ENCODE measurements at regions not wholly inside any gene's neighbourhood (a gene's known extent, or its start where the extent isn't known, plus 50 kb on each side); places are given as distances from the start of the nearest gene placed in this dataset.
A peak's percentile ranks its signal among the peaks of the same experiment; 100 is the strongest.

DNA sequence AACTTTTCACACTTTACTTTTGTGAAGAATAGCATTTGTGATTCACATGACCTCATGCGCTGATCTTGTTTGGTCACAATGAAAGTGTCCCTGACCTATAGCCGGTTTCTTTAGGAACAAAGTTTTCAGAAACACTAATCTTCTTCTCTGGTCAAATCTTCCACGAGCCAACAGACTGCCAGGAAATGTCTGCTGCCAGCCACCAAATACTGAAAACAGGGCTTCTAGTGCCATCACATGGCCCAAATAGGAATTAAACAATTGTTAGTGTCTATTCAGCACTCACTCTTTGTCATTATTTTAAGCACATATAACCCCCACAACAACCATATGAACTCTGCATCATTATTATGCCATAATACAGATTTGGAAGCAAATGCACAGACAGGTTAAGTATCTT is 286.5 kb upstream of the SYT4 start:
- H3K36me3 ChIP-seq (ENCODE audit: control insufficient read depth in 3 of 3, insufficient read depth in 2 of 3, low read depth in 1 of 3, low read length in 3 of 3) = no peaks in the 10 kb centered on the region
- no peaks in the 10 kb centered on the region for H3K4me1 ChIP-seq (ENCODE audit: control insufficient read depth in 3 of 3, insufficient read depth in 2 of 3, low read depth in 1 of 3, low read length in 2 of 3)
- peak; percentile 13 to 26 for DNase-seq
- H3K9me3 ChIP-seq (ENCODE audit: control insufficient read depth in 2 of 2, insufficient read depth in 1 of 2, low read depth in 1 of 2, low read length in 1 of 2) = no peaks in the 10 kb centered on the region
- H3K27me3 ChIP-seq (ENCODE audit: control insufficient read depth in 3 of 3, insufficient read depth in 3 of 3, low read length in 3 of 3) = peaks cover 0 to 2% (median 0%) of the 10 kb centered on the region in 3 donors
- FAIRE-seq = no peak
- H3K27ac ChIP-seq (ENCODE audit: low read depth in 1 of 3, low read length in 2 of 3) = no peak overlapping the region
- H3K4me3 ChIP-seq (ENCODE audit: low read depth in 1 of 3, low read length in 3 of 3) = no peak overlapping the region
- 13 to 33% (median 22%) methylated on average over 3 of the region's 3 CpGs for WGBS, 3 donors

DNA sequence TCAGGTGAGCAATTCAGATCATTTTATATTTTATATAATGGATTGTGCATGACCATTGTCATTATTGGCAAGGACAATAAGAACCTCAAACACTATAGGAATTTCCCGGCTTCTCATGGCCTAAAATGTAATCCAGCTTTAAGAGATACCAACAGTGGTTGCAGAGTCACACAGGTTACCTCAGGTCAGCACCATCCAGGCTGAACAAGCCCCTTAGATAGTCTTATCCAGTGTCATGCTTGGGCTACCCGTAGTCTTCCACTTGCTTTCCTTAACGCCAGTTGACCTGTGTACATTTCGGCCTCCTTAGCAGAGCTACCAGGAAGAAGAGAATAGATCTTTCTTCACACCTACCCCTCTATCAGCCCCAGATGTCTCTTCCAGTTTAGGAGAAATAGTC is 293.3 kb upstream of the SYT4 start:
- Histone ChIP-seq H3K4me1 (ENCODE audit: control insufficient read depth in 3 of 3, insufficient read depth in 2 of 3, low read depth in 1 of 3, low read length in 2 of 3) (no peaks in the 10 kb centered on the region), H3K4me3 (ENCODE audit: low read depth in 1 of 3, low read length in 3 of 3) (no peak overlapping the region), H3K27me3 (ENCODE audit: control insufficient read depth in 3 of 3, insufficient read depth in 3 of 3, low read length in 3 of 3) (no peaks in the 10 kb centered on the region), H3K27ac (ENCODE audit: low read depth in 1 of 3, low read length in 2 of 3) (no peak overlapping the region), H3K9me3 (ENCODE audit: control insufficient read depth in 2 of 2, insufficient read depth in 1 of 2, low read depth in 1 of 2, low read length in 1 of 2) (no peaks in the 10 kb centered on the region), H3K36me3 (ENCODE audit: control insufficient read depth in 3 of 3, insufficient read depth in 2 of 3, low read depth in 1 of 3, low read length in 3 of 3) (no peaks in the 10 kb centered on the region)
- no peak for DNase-seq
- no peak for FAIRE-seq
- 81 to 88% (median 82%) methylated on average over 4 of the region's 4 CpGs for WGBS, 3 donors

DNA sequence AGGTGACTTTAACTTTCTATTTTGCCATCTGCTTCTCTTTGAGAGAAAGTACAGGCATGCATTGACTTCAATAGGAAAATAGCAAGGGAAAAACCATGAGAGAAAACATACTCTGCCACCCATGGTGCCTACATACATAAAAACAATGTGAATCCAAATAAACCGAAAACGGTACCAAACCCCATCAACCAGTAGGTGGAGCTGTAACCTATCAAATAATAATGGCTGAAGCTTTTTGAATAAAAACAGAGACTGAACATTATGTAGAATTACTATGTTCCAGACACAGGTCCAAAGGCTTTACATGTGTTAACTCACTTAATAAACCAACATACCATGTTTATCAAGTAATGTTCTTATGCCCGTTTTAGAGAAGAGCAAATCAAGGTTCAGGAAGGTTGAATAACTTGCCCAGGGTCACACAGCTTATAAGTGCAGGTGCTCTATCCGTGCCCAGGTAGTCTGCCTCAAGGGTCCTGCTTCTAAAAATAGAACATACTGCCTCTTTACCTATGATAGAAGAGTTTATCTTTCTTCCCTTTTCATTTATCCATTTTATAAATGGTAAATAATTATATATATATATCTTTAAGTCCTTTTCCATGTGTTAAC is 293.9 kb upstream of the SYT4 start:
- Histone ChIP-seq H3K27me3 (ENCODE audit: control insufficient read depth in 3 of 3, insufficient read depth in 3 of 3, low read length in 3 of 3) (no peaks in the 10 kb centered on the region), H3K9me3 (ENCODE audit: control insufficient read depth in 2 of 2, insufficient read depth in 1 of 2, low read depth in 1 of 2, low read length in 1 of 2) (no peaks in the 10 kb centered on the region), H3K27ac (ENCODE audit: low read depth in 1 of 3, low read length in 2 of 3) (no peak overlapping the region), H3K4me3 (ENCODE audit: low read depth in 1 of 3, low read length in 3 of 3) (no peak overlapping the region), H3K4me1 (ENCODE audit: control insufficient read depth in 3 of 3, insufficient read depth in 2 of 3, low read depth in 1 of 3, low read length in 2 of 3) (no peaks in the 10 kb centered on the region), H3K36me3 (ENCODE audit: control insufficient read depth in 3 of 3, insufficient read depth in 2 of 3, low read depth in 1 of 3, low read length in 3 of 3) (no peaks in the 10 kb centered on the region)
- 21 to 29% (median 24%) methylated on average over 4 of the region's 4 CpGs for WGBS, 3 donors
- FAIRE-seq (no peak), DNase-seq (peak; percentile 39 to 56)

DNA sequence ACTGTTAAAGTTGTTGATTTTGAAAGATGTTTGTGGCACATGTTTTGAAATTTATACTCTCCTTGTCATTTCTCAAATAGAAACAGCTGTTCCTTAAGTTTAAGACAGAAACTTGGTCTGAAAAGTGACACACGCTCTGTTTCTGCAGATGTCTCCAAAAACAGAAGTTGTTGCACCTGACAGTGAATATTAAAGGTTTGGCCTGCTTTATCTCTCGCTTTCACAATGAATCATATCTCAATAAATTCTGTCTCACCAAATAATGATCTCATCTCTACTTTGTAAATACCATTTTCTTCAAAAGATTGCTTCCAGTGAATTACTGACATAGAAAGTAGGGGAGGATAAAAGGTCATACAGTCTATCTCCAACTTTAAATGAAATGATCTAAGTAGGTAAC is 294.9 kb upstream of the SYT4 start:
- H3K4me1 ChIP-seq (ENCODE audit: control insufficient read depth in 3 of 3, insufficient read depth in 2 of 3, low read depth in 1 of 3, low read length in 2 of 3) = no peaks in the 10 kb centered on the region
- 43 to 62% (median 57%) methylated on average over 2 of the region's 2 CpGs for WGBS, 3 donors
- DNase-seq (no peak), FAIRE-seq (no peak)
- H3K27ac ChIP-seq (ENCODE audit: low read depth in 1 of 3, low read length in 2 of 3) = no peak overlapping the region
- no peaks in the 10 kb centered on the region for H3K27me3 ChIP-seq (ENCODE audit: control insufficient read depth in 3 of 3, insufficient read depth in 3 of 3, low read length in 3 of 3)
- H3K4me3 ChIP-seq (ENCODE audit: low read depth in 1 of 3, low read length in 3 of 3) = no peak overlapping the region
- no peaks in the 10 kb centered on the region for H3K36me3 ChIP-seq (ENCODE audit: control insufficient read depth in 3 of 3, insufficient read depth in 2 of 3, low read depth in 1 of 3, low read length in 3 of 3)
- H3K9me3 ChIP-seq (ENCODE audit: control insufficient read depth in 2 of 2, insufficient read depth in 1 of 2, low read depth in 1 of 2, low read length in 1 of 2) = no peaks in the 10 kb centered on the region

- no peaks in the 10 kb centered on the region for H3K36me3 ChIP-seq (ENCODE audit: control insufficient read depth in 3 of 3, insufficient read depth in 2 of 3, low read depth in 1 of 3, low read length in 3 of 3)
- WGBS, 3 donors = 34 to 45% (median 45%) methylated on average over 3 of the region's 3 CpGs
- H3K27me3 ChIP-seq (ENCODE audit: control insufficient read depth in 3 of 3, insufficient read depth in 3 of 3, low read length in 3 of 3) = peaks cover 0 to 5% (median 0%) of the 10 kb centered on the region in 3 donors
- H3K4me3 ChIP-seq (ENCODE audit: low read depth in 1 of 3, low read length in 3 of 3) = no peak overlapping the region
- no peak overlapping the region for H3K27ac ChIP-seq (ENCODE audit: low read depth in 1 of 3, low read length in 2 of 3)
- FAIRE-seq (no peak), DNase-seq (no peak)
- H3K9me3 ChIP-seq (ENCODE audit: control insufficient read depth in 2 of 2, insufficient read depth in 1 of 2, low read depth in 1 of 2, low read length in 1 of 2) = no peaks in the 10 kb centered on the region
- no peaks in the 10 kb centered on the region for H3K4me1 ChIP-seq (ENCODE audit: control insufficient read depth in 3 of 3, insufficient read depth in 2 of 3, low read depth in 1 of 3, low read length in 2 of 3)
Observed at GRCh38 chr18:43574974-43575373, 297.7 kb upstream of the SYT4 start.

DNA sequence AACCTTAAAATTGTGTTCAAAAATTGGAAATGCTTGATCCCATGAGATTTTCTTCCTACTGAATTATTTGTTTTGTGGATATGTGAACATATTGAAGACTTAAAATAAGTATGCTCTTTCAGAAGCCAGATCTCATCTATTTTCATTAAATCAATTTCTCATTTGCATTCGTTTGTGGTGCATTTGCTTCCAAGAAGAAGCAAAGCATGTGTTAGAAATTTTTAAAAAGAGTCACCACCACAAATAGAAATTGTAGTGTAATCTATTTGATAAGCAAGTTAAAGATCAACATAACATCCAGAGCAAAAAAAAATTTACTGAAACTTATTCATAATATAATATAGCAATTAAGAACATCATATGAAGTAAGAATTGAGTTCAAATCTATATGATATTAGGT is 300.9 kb upstream of the SYT4 start:
- FAIRE-seq (no peak), DNase-seq (no peak)
- Histone ChIP-seq H3K9me3 (ENCODE audit: control insufficient read depth in 2 of 2, insufficient read depth in 1 of 2, low read depth in 1 of 2, low read length in 1 of 2) (no peaks in the 10 kb centered on the region), H3K27ac (ENCODE audit: low read depth in 1 of 3, low read length in 2 of 3) (no peak overlapping the region), H3K4me3 (ENCODE audit: low read depth in 1 of 3, low read length in 3 of 3) (no peak overlapping the region), H3K27me3 (ENCODE audit: control insufficient read depth in 3 of 3, insufficient read depth in 3 of 3, low read length in 3 of 3) (peaks cover 0 to 5% (median 0%) of the 10 kb centered on the region in 3 donors), H3K4me1 (ENCODE audit: control insufficient read depth in 3 of 3, insufficient read depth in 2 of 3, low read depth in 1 of 3, low read length in 2 of 3) (no peaks in the 10 kb centered on the region), H3K36me3 (ENCODE audit: control insufficient read depth in 3 of 3, insufficient read depth in 2 of 3, low read depth in 1 of 3, low read length in 3 of 3) (no peaks in the 10 kb centered on the region)
- WGBS, 3 donors = 72 to 81% (median 73%) methylated on average over 1 of the region's 1 CpG

GRCh38 chr18:43578706-43579105 is 301.4 kb upstream of the SYT4 start:
- no peaks in the 10 kb centered on the region for H3K36me3 ChIP-seq (ENCODE audit: control insufficient read depth in 3 of 3, insufficient read depth in 2 of 3, low read depth in 1 of 3, low read length in 3 of 3)
- H3K27ac ChIP-seq (ENCODE audit: low read depth in 1 of 3, low read length in 2 of 3) = no peak overlapping the region
- FAIRE-seq (no peak), DNase-seq (no peak)
- peaks cover 0 to 5% (median 0%) of the 10 kb centered on the region in 3 donors for H3K27me3 ChIP-seq (ENCODE audit: control insufficient read depth in 3 of 3, insufficient read depth in 3 of 3, low read length in 3 of 3)
- H3K4me1 ChIP-seq (ENCODE audit: control insufficient read depth in 3 of 3, insufficient read depth in 2 of 3, low read depth in 1 of 3, low read length in 2 of 3) = no peaks in the 10 kb centered on the region
- 29 to 64% (median 52%) methylated on average over 4 of the region's 4 CpGs for WGBS, 3 donors
- H3K4me3 ChIP-seq (ENCODE audit: low read depth in 1 of 3, low read length in 3 of 3) = no peak overlapping the region
- no peaks in the 10 kb centered on the region for H3K9me3 ChIP-seq (ENCODE audit: control insufficient read depth in 2 of 2, insufficient read depth in 1 of 2, low read depth in 1 of 2, low read length in 1 of 2)

DNA sequence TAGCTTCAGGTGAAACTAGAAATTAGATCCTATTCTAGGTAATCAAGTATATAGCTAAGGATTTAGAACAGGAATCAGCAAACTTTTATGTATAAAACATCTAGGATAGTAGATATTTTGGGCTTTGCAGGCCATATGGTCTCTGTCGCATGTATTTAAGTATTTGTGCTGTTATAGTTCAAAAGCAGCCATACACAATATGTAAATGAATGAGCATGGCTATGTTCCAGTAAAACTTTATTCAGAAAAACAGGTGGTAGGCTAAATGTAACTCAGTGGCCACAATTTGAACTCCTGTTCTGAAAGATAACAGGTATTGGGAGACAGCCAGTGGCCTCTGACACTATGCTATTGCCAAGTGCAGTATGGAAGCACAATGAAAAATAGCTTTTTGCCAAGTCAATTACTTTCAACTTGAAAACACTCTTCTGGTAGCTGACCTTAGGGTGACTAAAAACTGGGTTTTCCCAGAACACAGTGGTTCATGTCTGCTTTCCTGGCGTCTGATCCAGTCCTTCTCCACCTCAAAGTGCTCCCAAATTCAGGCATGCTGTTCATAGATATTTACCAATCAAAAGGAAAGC is 304.7 kb upstream of the SYT4 start:
- Histone ChIP-seq H3K4me3 (ENCODE audit: low read depth in 1 of 3, low read length in 3 of 3) (no peak overlapping the region), H3K27me3 (ENCODE audit: control insufficient read depth in 3 of 3, insufficient read depth in 3 of 3, low read length in 3 of 3) (peaks cover 0 to 5% (median 0%) of the 10 kb centered on the region in 3 donors), H3K9me3 (ENCODE audit: control insufficient read depth in 2 of 2, insufficient read depth in 1 of 2, low read depth in 1 of 2, low read length in 1 of 2) (no peaks in the 10 kb centered on the region), H3K36me3 (ENCODE audit: control insufficient read depth in 3 of 3, insufficient read depth in 2 of 3, low read depth in 1 of 3, low read length in 3 of 3) (no peaks in the 10 kb centered on the region), H3K27ac (ENCODE audit: low read depth in 1 of 3, low read length in 2 of 3) (no peak overlapping the region), H3K4me1 (ENCODE audit: control insufficient read depth in 3 of 3, insufficient read depth in 2 of 3, low read depth in 1 of 3, low read length in 2 of 3) (no peaks in the 10 kb centered on the region)
- 49 to 59% (median 58%) methylated on average over 2 of the region's 2 CpGs for WGBS, 3 donors
- FAIRE-seq = no peak
- DNase-seq = no peak
